Spleen (tissue), 7 donors: ENCODE measurements at regions not wholly inside any gene's neighbourhood (a gene's known extent, or its start where the extent isn't known, plus 50 kb on each side); places are given as distances from the start of the nearest gene placed in this dataset.

Experiments
- CTCF ChIP-seq, 11 experiments: fragments of 200-600 bp in 7 of 11; fragments of 450-650 bp in 4 of 11; sonication (generic) in 4 of 11; IDR thresholded peaks in 8 of 11; conservative IDR thresholded peaks in 3 of 11; 1 replicate in 7 of 11; 2 replicates in 4 of 11; pipeline versions ENCODE4 v1.4.0 to v1.8.0; 2016 to 2021; ENCODE audit warnings: antibody characterized with exemption in 11 of 11, inconsistent platforms in 4 of 11, mild to moderate bottlenecking in 1 of 11
- POLR2A ChIP-seq, 3 donors: fragments of 450-650 bp; IDR thresholded peaks; one replicate each; pipeline ENCODE4 v1.5.1; 2017; ENCODE audit warnings: antibody characterized with exemption in 3 of 3, mild to moderate bottlenecking in 1 of 3
- POLR2AphosphoS5 ChIP-seq, 3 donors: sonication (generic); formaldehyde crosslinking; IDR thresholded peaks; one replicate each; pipeline ENCODE4 v1.5.1; 2017; ENCODE audit warnings: antibody characterized with exemption in 3 of 3
- donor health status: DM: no; HTN: no; CAD: no; lungs with moderate emphysema.
- donor health status: DM: no; HTN: no; CAD: no.
- donor health status: DM: no; HTN: no; CAD: no.

GRCh38 chr10:128973221-128973620, 493.8 kb upstream of the MGMT start:
- TF ChIP-seq POLR2AphosphoS5 (IDR thresholded peaks at IDR 0.05) (no peak), CTCF (IDR thresholded peaks at IDR 0.05 in 8 of 11, conservative IDR thresholded peaks at IDR 0.05 in 3 of 11) (no peak), POLR2A (IDR thresholded peaks at IDR 0.05) (no peak)
